Endothelial cell of umbilical vein (primary cell): ENCODE measurements at regions not wholly inside any gene's neighbourhood (a gene's known extent, or its start where the extent isn't known, plus 50 kb on each side); places are given as distances from the start of the nearest gene placed in this dataset.

Experiments
- BruUV-seq: library from RNA; stranded (reverse); fragments of 400-500 nt; replicated peaks from 2 replicates; lab custom pipeline; 2021; lab: Mats Ljungman, UMichigan
- CTCF ChIA-PET: fragments of 300-600, 350-600 bp; sonication (Branson Sonifier 250); formaldehyde crosslinking; loops from one replicate; lab custom pipeline; 2021; ENCODE audit warnings: antibody characterized with exemption, inconsistent platforms; lab: Charles Lee
- POLR2A ChIA-PET: fragments of 300-600, 350-600 bp; sonication (Branson Sonifier 250); formaldehyde crosslinking; loops from one replicate; lab custom pipeline; 2021; ENCODE audit warnings: antibody characterized with exemption, inconsistent platforms; lab: Charles Lee
- DNase-seq: peaks from one replicate; pipeline ENCODE4 v3.0.0-alpha.2; 2011; ENCODE audit warnings: low read depth, low spot score
- FAIRE-seq: peaks from 2 replicates; lab custom pipeline; 2011; peaks lifted over from hg19 to GRCh38; lab: Jason Lieb, UNC
- H2AFZ ChIP-seq: 2 replicates; pipeline ENCODE4 v1.6.0; 2012; ENCODE audit warnings: low read depth, low read length, control low read depth, inconsistent platforms
- H3K27ac ChIP-seq: 2 replicates; pipeline ENCODE4 v1.5.1; 2011; ENCODE audit warnings: low read depth, mild to moderate bottlenecking, control low read depth, low read length, moderate library complexity; ENCODE audit not compliant: insufficient read depth
- H3K27me3 ChIP-seq, 2 experiments: 2 replicates each; pipeline versions ENCODE4 v1.6.0 to v1.6.1; 2011; ENCODE audit warnings: low read length in 2 of 2, mixed read lengths in 1 of 2; ENCODE audit not compliant: control insufficient read depth in 2 of 2, insufficient read depth in 2 of 2
- H3K36me3 ChIP-seq, 2 experiments: 2 replicates in 1 of 2; 3 replicates in 1 of 2; pipeline ENCODE4 v1.5.1; 2011; ENCODE audit warnings: low read length in 2 of 2, mild to moderate bottlenecking in 1 of 2, moderate library complexity in 1 of 2; ENCODE audit not compliant: control insufficient read depth in 2 of 2, insufficient read depth in 2 of 2; ENCODE audit errors: extremely low read depth in 1 of 2
- H3K4me1 ChIP-seq: 3 replicates; pipeline ENCODE4 v1.5.1; 2011; ENCODE audit warnings: mild to moderate bottlenecking, low read length; ENCODE audit not compliant: control insufficient read depth, insufficient read depth; ENCODE audit errors: extremely low read depth
- H3K4me2 ChIP-seq: 2 replicates; pipeline ENCODE4 v1.6.1; 2011; ENCODE audit warnings: low read length, control low read depth, mixed read lengths; ENCODE audit not compliant: insufficient read depth
- H3K4me3 ChIP-seq, 3 experiments: fragments of 200-600 bp in 1 of 3; sonication (generic), shearing (Covaris generic) in 1 of 3; replicated peaks in 1 of 3; 2 replicates each; pipeline ENCODE4 v1.5.1; 2011 to 2016; ENCODE audit warnings: control low read depth in 3 of 3, low read length in 3 of 3, mild to moderate bottlenecking in 2 of 3, inconsistent platforms in 1 of 3, low read depth in 1 of 3, moderate library complexity in 1 of 3; ENCODE audit not compliant: insufficient read depth in 1 of 3
- H3K79me2 ChIP-seq: 2 replicates; pipeline ENCODE4 v1.6.0; 2012; ENCODE audit warnings: low read length, inconsistent platforms; ENCODE audit not compliant: control insufficient read depth, insufficient read depth
- H3K9ac ChIP-seq: replicated peaks from 2 replicates; pipeline ENCODE3; 2011; ENCODE audit warnings: low read length, control low read depth; ENCODE audit not compliant: insufficient read depth; ENCODE audit errors: extremely low read depth
- H3K9me1 ChIP-seq: replicated peaks from 3 replicates; pipeline ENCODE4 v1.6.0; 2011; ENCODE audit warnings: mild to moderate bottlenecking, low read length; ENCODE audit not compliant: control insufficient read depth, insufficient read depth; ENCODE audit errors: extremely low read depth
- H3K9me3 ChIP-seq: replicated peaks from 2 replicates; pipeline ENCODE4 v1.5.1; 2012; ENCODE audit warnings: low read length, inconsistent platforms; ENCODE audit not compliant: control insufficient read depth, insufficient read depth
- H4K20me1 ChIP-seq: replicated peaks from 2 replicates; pipeline ENCODE3; 2011; ENCODE audit warnings: mild to moderate bottlenecking, low read length; ENCODE audit not compliant: control insufficient read depth, insufficient read depth; ENCODE audit errors: extremely low read depth
- EZH2 ChIP-seq: IDR thresholded peaks from 2 replicates; pipeline ENCODE4 v1.6.1; 2012; ENCODE audit warnings: borderline replicate concordance, low read depth, mild to moderate bottlenecking, moderate library complexity, low read length, inconsistent platforms; ENCODE audit not compliant: severe bottlenecking
- FOS ChIP-seq: IDR thresholded peaks from 2 replicates; pipeline ENCODE4 v1.6.1; 2011; ENCODE audit warnings: mild to moderate bottlenecking, low read length, moderate library complexity, borderline replicate concordance; ENCODE audit not compliant: insufficient read depth
- GATA2 ChIP-seq: IDR thresholded peaks from 2 replicates; pipeline ENCODE4 v1.7.0; 2011; ENCODE audit warnings: low read depth, mild to moderate bottlenecking, moderate library complexity, mixed read lengths, low read length; ENCODE audit not compliant: insufficient read length, insufficient read depth
- dilution Hi-C: fragments of 300-500 bp; cut with MboI; formaldehyde crosslinking; loops from one replicate; pipeline ENCODE4 v1.15.0; 2019; ENCODE audit warnings: low sequenced_read_pairs; ENCODE audit not compliant: extremely low pct_ligation_motif_present
- intact Hi-C: fragments of 100-400 bp; cut with micrococcal nuclease; formaldehyde crosslinking; loops from one replicate; pipeline ENCODE4 v1.10.0; 2022

- Histone ChIP-seq H3K27me3 (peaks cover 0 to 2% of the 10 kb centered on the region in 2 experiments), H3K9me1 (no peaks in the 10 kb centered on the region), H3K9me3 (no peaks in the 10 kb centered on the region), H3K79me2 (no peaks in the 10 kb centered on the region), H3K27ac (no peak overlapping the region), H3K4me1 (no peaks in the 10 kb centered on the region), H3K4me2 (no peak overlapping the region), H4K20me1 (no peaks in the 10 kb centered on the region), H3K9ac (no peak overlapping the region), H3K36me3 (no peaks in the 10 kb centered on the region), H3K4me3 (no peak overlapping the region), H2AFZ (no peak overlapping the region)
- dilution Hi-C loops = no loop called here
- BruUV-seq = no TSS peak
- TF ChIP-seq EZH2 = no peak
- DNase-seq = no peak
- POLR2A ChIA-PET = no interaction called here
- CTCF ChIA-PET = no interaction called here
- FAIRE-seq = no peak
- intact Hi-C loops = no loop called here
Observed at GRCh38 chr7:37594602-37595001, 89.0 kb upstream of the GPR141 start.

GRCh38 chr7:37598824-37599223 lies 84.7 kb upstream of the GPR141 start:
- H3K27ac ChIP-seq = no peak overlapping the region
- no peak overlapping the region for H2AFZ ChIP-seq
- no peaks in the 10 kb centered on the region for H3K9me3 ChIP-seq
- FAIRE-seq = no peak
- H3K79me2 ChIP-seq = no peaks in the 10 kb centered on the region
- no peak for DNase-seq
- POLR2A ChIA-PET = no interaction called here
- H3K4me1 ChIP-seq = no peaks in the 10 kb centered on the region
- no peaks in the 10 kb centered on the region for H4K20me1 ChIP-seq
- BruUV-seq = no TSS peak
- H3K9me1 ChIP-seq = no peaks in the 10 kb centered on the region
- no peak for TF ChIP-seq FOS
- no peak for TF ChIP-seq GATA2
- no peak overlapping the region for H3K4me2 ChIP-seq
- H3K27me3 ChIP-seq = no peaks in the 10 kb centered on the region
- no peak overlapping the region for H3K9ac ChIP-seq
- CTCF ChIA-PET = no interaction called here
- H3K4me3 ChIP-seq = no peak overlapping the region
- intact Hi-C loops (no loop called here), dilution Hi-C loops (no loop called here)
- no peaks in the 10 kb centered on the region for H3K36me3 ChIP-seq
